ENCODE measurements at regions not wholly inside any gene's neighbourhood (a gene's known extent, or its start where the extent isn't known, plus 50 kb on each side); places are given as distances from the start of the nearest gene placed in this dataset.
"Not testable (repeated sequence)": the region's sequence is repeated elsewhere in the genome, so short reads cannot be mapped to it uniquely, and the experiment has no call there.

DNA sequence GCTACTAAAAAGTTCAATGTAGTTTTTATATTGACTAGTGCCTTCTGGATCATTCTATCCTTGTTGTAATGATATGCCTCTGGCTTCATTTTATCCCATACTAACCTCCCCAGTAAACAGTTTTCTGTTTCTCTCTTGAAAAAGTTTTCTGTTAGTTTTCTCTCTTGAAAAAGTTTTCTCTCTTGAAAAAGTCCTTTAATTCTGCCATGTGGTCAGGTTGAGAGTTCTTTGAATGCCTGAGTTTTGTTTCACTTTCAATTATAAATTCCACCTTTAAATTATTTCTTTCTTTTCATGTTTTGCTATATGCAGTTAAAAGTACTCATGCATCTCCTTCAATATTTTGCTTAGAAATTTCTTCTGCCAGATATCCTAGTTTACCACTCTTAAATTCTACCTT is 1139.6 kb downstream of the STPG2 start:
- H3K4me3 ChIP-seq (ENCODE audit: low read depth, low read length): no peak overlapping the region
- no peak for TF ChIP-seq CTCF (IDR thresholded peaks at IDR 0.05; ENCODE audit: borderline replicate concordance, insufficient read depth, low read depth, low read length)

GRCh38 chr4:97013309-97013708 is 1130.0 kb downstream of the STPG2 start:
- no peak overlapping the region for H3K4me3 ChIP-seq (ENCODE audit: low read depth, low read length)
- TF ChIP-seq CTCF (IDR thresholded peaks at IDR 0.05; ENCODE audit: borderline replicate concordance, insufficient read depth, low read depth, low read length): no peak

DNA sequence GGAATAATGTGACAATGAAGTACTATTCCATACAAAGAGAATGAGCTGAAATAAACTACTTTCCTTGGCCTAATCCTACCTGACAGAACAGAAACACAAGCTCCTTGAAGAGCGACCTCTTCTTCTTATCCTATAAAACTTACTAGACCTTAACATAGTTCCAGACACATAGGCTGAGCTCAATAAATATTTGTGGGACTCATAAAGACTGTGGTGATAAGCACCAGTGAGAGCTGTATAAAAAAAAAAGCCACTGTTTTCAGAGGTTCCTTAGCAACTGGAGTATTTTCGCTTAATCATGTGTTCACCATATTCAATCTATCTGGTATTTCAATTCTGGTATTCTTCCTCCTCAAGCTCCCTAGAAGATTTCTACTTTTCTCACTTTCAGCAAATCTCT is 1129.6 kb downstream of the STPG2 start:
- TF ChIP-seq CTCF (IDR thresholded peaks at IDR 0.05; ENCODE audit: borderline replicate concordance, insufficient read depth, low read depth, low read length): no peak
- H3K4me3 ChIP-seq (ENCODE audit: low read depth, low read length): no peak overlapping the region

DNA sequence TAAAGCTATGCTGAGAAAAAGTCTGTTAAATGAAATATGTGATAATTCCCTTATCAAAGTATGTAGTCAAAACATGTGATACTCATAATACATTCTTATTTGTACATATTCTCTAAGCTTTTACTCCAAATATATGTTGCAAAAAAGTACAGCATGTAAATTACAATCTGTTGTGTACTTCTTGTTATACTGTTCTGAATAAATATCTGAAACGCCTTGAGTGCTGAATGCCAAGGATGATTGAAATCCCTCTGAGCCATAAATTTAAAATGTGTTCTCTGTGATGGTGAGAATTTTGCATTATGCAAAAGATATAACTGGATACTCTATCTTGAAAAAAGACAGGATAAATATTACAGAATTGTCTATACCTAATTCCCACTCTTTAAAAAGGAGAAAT is 1128.0 kb downstream of the STPG2 start:
- TF ChIP-seq CTCF (IDR thresholded peaks at IDR 0.05; ENCODE audit: borderline replicate concordance, insufficient read depth, low read depth, low read length): no peak
- H3K4me3 ChIP-seq (ENCODE audit: low read depth, low read length): no peak overlapping the region

GRCh38 chr4:97016186-97016907 is 1126.9 kb downstream of the STPG2 start:
- H3K4me3 ChIP-seq (ENCODE audit: low read depth, low read length): no peak overlapping the region
- no peak for TF ChIP-seq CTCF (IDR thresholded peaks at IDR 0.05; ENCODE audit: borderline replicate concordance, insufficient read depth, low read depth, low read length)

DNA sequence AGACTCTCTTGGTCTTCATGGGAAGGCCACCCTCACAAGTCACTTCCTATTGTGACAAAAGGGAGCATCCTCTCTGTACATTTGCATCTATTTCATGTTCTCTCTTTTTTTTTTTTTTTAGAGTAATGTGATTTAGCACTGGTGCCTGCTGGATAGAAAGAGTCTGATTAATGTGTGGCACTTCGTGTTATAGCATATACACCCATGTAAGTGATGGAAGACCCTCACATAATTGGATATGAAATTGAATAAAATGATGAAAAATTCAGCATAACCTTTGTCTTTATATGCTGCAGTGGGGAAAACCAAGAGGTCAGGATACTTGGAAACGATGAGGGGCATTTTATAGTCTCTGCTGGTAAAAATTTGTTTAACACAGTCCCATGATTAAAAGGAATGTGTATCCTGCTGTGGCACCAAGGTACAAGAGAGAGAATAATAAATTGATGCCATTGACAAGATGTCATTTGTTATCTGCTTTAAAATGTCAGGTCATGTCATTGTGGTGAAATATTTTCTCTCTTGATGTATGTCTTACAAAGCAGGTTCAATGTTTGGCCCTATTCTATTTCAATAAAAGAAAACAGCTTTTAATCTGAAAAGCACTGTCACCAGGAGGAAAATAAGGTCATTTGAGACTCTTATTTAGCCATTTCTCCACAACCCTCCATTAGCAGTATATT is 1115.4 kb downstream of the STPG2 start:
- no peak overlapping the region for H3K4me3 ChIP-seq (ENCODE audit: low read depth, low read length)
- TF ChIP-seq CTCF (IDR thresholded peaks at IDR 0.05; ENCODE audit: borderline replicate concordance, insufficient read depth, low read depth, low read length): no peak

DNA sequence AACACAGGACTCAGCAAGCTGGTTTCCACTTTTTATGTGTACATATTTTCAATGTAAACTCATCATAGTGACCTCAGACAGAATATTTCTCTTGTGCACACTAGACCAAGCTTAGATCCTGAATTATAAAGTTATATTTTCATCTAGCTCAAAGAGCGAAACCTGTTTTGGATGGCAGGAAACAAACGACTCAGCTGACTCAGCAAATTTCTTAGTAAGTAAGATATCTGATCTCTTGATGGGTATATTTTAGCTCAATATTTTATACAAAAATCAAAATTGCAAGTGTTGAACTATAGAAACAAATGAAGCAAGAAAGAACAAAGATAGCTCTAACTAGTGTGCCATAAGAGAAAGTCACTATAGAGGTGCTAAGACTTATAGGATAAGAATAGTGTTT is 1114.5 kb downstream of the STPG2 start:
- H3K4me3 ChIP-seq (ENCODE audit: low read depth, low read length): no peak overlapping the region
- TF ChIP-seq CTCF (IDR thresholded peaks at IDR 0.05; ENCODE audit: borderline replicate concordance, insufficient read depth, low read depth, low read length): no peak

- not testable (repeated sequence) for H3K4me3 ChIP-seq (ENCODE audit: low read depth, low read length)
Measured at GRCh38 chr4:97037411-97038145, 1105.7 kb downstream of the STPG2 start.
